DMS79 (cell line): ENCODE measurements at regions not wholly inside any gene's neighbourhood (a gene's known extent, or its start where the extent isn't known, plus 50 kb on each side); places are given as distances from the start of the nearest gene placed in this dataset.

ENCODE experiments used
- DNase-seq: peaks from one replicate; lab custom pipeline; 2025; lab: John Stamatoyannopoulos, UW

DNA sequence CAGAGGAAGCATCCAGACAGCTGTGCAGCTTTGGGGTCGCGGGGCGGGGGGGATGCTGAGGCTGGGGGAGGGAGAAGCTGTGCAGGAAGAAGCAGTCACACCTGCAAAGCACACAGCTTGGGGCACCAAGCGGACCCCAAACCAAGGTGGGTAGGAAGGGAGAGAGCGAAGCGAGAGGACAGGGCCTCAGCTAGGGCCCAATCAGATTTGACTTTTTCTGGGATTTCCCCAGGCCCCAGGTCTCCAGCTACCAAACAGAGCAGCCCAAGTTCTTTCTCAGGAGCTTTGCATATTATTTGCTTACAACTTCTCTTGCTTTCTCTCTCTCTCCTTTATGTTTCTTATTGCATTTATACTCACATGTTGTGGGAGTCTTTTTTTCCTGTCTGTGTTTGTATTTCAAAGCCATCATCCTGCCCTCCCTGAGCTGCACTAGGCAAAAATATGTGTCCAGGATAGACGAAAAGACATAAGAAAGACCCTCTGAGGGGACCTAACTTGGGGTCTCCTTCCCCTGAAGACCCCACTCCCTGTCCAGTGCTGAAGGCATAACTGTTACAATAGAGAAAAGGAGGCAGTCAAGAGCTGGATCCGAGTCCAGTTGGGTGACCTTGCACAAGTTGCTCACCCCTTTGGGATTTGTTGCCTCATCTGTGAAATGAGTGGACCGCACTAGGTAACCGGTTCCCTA is 50.6 kb upstream of the SMNDC1 start:
- DNase-seq: no peak

DNA sequence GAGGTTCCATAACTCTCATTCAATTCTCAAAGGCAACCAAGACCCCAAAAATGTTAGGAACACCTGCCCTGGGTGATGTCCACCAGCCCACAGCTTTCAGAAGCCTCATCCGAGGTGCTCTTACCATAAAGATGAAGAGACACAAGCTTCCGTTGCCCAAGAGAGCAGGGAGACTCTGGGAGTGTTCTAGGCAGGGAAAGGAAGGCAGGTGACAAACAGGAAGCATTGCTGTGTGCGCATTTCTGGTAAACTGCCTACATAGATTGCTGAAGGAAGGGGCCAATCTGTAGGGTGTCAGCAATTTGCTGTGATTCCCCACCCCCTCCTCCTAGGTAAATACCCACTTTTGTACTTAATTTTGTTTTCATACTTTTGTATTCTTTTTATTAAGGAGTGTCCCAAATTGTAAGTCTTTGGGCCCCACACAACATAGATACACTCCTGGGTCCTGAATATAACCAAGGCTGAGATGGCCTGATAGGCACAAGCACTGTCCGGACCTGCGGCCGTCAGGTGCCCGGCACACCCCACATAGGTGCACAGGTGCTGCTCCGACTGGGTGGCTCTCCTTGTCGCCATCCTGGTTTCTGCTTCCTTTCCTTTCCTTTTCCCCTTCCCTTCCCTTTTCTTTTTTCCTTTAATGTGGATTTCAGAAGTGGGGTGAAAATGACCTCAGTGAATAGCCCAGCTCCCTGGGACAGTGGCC is 51.4 kb upstream of the SMNDC1 start:
- DNase-seq: no peak

DNA sequence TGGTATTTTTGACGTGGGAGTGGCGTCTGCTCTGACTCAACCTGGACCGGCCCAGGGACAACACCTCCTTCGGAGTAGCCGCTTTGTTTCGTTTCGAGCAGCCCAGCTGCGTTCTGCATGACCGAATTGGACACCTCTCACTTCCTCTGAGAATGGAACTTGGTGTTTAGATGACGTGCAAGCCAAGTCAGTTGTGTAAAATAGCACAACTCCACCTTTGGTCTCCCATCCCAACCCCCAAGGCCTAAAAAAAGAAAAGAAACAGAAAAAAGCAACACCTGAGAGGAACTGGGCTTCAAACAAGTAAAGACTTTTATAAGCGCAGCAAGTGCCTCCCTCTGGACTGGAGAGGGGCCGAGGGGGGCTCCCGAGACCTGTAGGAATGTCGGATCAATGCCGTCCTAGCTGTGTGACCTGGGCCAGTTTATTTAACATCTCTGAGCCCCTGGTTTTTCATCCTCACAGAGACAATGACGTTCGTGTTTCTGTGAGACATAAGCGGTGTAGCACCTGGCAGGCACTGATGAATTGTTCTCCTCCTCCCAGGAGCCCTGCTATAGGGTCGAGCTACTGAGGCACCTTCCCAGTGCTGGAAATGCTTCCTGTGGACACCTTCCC is 52.0 kb upstream of the SMNDC1 start:
- no peak for DNase-seq

DNA sequence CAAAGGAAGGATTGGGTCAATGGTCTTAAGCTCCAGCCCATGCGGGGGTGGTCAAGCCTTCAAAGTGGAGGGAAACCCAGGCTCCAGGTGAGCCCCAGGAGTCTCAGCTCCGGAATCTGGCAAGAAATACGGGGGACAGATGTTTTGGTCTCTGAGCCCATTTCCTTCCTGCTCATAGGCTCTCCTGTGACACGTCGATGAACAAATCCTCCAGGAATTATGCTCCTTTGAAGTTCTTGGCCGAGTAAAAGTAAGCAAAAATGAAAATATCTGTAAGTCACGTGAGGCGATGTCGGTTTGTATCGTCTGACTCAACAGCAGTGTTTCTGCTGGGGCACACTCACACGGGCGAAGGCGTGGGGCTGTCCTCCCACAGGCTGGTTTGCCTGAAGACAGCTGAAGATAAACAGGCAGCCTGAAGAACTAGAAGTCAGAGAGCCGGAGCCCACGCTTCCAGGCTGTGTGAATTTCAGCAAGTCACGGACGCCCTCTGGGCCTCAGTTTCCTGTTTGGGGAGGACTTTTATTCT is 52.6 kb upstream of the SMNDC1 start:
- DNase-seq: no peak

DNA sequence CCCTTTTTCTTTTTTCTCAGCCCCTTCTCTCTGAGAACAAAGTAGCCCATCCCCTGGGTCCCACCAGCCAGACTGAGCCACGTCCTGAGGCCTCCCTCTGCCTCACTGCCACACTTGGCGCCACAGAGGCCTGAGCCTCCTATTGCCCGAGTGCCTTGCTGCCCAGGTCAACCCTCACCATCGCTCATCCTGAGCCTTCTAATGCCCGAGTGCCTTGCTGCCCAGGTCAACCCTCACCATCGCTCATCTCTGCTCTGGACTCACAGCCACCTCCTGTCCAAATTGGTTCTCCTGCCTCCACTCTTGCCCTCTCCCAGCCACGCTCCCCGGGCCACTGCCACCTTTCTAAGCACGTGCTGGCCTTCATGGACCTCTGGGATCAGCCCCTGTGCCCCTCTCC is 53.2 kb upstream of the SMNDC1 start:
- no peak for DNase-seq

DNA sequence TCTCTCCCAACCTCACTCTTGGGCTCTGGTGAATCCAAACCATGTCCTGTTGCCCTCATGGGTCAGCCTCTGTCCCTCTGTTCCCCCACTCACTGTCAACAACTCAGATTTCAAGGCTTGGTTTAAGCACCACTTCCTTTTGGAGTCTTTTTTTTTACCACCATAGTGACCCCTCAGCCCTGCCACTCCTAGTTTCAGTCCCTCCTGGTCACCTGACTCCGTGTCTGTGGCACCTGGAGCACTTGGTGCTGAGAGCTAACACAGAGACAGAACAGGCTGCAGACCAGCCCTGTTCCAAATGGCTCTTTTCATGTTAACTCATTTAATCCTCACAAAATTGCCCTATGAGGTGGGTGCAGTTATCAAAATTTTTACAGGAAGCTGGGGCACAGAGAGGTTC is 53.6 kb upstream of the SMNDC1 start:
- no peak for DNase-seq

DNA sequence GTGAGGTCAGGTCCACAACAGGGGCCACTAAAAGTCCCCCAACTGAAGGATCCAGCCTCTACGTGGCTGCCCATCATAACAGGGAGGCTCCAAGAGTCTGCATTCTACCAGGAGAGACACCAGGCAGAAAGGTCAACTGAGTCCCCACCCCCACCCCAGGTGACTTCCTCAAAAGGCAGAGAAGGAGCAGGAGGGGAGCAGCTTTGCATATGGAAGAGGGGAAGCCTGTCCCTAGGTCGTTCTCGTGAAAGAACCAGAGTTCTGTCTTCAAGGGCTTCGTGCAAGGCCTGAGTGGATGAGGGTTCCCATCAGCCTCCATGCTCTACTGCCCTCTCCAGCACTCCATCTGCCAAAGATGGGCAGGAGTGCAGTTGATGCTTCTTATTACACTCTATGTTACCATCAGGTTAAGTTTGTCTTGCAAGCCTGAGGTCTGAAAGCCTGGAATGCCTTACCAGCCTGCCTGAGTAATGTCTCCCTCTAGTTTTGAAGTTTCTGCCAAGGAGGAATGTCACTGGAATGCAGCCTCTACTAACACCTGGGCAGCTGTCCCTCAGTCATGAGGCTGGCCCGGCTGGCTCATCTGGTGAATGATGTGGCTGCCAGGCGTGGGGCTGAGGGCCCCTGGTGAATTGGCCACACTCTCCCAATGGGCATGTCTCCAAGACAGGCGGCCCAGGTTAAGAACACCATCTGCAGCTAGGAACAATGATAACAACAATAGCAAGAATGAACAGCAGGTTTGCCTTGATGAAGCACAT is 54.3 kb upstream of the SMNDC1 start:
- DNase-seq: no peak

DNA sequence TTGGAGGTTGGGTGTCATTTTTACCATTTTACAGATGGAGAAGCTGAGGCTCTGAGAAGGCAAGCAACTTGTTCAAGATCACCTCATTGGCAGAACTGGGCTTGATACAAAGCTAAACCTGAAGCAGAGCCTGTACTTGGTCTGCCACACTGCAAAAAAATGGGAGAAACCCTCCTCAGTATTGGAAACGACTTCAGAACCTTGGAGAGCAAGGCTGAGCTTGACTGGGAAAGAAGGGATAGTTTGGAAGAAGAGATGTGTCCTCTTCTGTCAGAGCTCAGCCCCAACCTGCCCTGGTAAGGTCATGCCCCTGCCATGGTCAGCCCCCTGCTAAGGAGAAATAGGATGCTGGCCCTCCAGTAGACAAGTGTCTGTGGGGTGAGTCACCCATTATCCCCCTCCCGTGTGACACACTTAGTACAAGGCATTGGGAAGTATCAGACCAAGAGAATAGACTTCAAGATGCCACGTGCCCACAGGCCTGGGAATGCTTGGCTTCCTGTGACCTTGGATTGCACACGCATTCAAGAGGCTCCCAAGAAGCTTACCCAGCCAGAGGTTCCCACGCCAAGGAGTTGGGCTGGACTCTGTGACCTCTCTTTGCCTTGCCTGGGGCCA is 56.2 kb upstream of the SMNDC1 start:
- no peak for DNase-seq

DNA sequence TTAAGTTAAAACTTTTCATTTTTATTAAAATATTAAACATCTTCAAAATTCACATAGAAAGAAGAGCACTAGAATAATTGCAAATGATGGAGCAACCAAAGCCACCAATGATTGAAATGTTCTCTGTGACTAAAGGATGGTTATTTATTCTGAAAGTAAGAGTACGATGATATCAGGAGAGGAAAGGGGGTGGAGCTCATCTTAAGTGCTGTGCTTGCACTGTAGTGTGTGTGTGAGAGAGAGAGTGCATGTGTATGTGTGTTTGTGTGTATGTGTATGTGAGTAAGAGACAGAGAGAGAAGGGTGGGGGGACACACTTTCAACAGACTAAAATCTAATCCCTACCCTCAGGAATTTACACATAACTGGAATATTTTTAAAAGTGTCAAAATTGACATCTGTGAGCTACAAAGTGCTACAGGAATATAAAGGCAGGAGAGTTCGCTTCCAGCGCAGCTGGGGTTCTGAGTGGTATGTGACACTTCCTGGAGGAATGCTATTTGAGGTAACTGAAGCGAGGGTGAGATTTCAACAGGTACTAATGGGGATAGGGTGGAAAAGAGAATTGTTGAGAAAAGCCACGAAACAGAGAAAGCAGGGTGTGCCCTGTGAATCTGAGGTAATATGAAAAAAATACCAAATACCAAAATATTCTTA is 57.2 kb upstream of the SMNDC1 start:
- no peak for DNase-seq

DNA sequence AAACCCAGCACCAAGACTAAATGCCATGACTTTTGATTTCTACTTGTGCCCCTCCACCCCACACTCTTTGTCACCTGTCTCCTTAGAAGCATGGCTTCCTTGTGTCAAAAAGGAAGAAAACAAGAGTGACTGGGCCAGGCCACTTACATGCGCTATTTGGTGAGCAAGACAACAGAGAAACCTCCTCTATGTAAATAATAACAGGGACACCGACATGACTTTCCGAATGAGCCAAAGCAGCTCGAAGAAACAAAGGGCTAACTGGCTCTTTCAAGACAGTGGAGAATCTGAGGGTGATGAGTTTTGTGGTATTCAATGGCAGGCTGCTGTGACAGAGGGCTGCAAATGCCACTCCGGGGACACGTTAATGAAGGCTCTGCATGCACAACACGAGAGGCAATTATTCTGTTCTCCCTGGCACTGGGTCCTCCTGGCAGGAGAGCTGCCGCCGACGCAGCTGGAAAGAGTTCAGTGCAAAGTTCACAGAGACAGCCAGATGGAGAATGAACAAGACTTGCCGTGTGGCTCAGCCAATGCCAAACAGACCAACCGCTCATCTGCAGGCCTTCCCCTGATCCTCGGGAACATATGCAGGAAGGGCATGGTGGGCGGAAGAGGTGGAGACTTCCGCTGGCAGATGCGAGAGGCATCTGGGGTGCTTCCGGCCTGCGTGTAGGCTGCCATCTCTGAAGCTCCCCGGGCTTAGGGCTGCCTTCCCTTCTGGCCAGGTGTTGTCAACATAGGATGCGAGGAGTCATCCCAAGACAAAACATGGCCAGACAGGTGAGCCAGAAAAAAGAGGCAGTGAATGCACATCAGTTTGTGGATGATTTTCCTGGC is 59.1 kb upstream of the SMNDC1 start:
- no peak for DNase-seq

DNA sequence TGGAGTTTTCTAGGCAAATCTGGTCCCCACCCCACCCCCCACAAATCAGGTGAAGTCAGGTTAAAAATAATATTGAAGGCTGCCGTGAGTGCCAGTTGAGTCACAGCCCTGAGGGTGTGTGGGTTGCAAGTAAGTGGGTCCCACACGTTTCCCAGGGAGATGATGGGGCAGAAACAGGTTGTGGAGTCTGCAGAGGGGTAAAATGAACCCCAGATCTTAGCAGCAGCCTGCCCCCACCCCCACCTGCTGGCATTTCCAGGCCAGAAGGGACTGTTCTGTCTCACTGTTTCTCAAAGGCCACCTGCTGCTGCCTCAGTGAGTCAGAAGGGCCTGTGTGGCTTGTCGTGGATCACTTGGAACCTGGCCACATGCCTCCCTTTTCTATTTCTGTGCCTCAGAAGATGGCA is 59.8 kb upstream of the SMNDC1 start:
- no peak for DNase-seq

DNA sequence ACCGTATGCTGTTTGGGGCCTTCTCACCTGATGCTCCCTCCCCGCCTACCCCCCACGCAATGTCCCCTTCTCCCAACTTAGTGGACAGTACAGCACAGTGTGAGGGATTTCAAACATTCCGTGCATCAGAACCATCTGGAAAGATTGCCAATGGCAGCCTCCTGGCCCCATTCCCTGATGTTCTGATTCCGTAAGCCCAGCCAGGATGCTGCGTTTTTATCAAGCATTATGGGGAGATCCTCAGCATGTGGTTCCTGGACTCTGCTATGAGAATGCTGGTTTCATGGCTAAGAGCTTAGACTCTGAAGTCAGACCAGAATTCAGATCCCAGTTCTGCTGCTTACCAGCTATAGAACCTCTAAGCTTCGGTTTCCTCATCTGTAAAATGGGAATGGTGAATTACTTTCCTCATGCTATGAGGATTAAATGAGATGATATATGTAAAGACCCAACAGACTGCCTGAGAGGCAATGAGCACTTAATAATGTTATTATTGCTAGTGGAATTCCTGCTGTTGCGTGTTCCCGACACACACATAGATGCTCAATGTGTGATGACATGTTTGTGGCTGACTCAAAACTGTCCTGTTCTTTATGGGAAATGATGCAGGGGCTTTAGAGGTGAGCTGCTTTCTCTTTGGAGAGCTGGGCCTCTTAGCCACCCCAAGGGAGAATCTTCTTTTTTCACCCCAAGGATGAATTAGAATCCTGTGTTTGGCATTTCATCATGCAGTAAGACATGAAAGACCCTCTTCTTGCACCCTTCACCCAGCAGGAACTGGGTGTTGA is 60.8 kb upstream of the SMNDC1 start:
- no peak for DNase-seq

DNA sequence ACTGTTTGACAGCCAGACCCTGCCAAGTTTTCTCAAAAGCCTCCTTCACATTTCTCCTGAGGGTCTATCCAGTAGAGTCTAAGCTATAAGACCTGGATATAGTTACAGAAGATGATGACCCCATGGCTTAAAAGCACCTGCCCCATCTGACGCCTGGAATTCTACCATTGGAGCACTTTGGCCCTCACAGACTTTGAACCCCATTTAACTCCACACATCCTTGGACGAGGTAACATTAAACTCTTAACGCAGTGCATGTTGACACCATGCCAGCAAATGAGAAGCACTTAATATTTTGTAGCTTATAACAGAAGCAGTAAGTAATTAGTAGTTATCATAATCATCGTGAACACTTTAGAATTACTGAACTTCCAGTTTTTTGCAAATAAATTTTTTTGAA is 61.9 kb upstream of the SMNDC1 start:
- no peak for DNase-seq

DNA sequence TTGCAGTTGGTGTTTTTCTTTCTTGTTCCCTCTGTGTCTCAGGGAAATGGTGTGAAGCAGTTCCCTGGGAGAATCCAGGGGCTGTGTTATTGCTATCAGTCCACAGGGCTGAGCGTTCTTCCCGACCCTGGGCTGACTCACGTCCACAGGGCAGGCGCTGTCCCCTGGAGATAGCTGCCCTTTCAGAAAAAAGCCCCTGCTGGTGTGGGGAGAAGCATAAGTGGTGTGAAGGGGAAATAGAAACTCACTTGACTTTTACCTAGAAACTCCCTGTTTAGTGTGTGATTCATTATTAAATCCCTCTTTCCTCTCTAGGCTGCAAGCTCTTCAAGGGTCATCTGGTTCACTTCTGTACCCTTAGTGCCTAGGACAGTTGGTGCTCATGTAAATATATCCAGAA is 63.3 kb upstream of the SMNDC1 start:
- DNase-seq: no peak

DNA sequence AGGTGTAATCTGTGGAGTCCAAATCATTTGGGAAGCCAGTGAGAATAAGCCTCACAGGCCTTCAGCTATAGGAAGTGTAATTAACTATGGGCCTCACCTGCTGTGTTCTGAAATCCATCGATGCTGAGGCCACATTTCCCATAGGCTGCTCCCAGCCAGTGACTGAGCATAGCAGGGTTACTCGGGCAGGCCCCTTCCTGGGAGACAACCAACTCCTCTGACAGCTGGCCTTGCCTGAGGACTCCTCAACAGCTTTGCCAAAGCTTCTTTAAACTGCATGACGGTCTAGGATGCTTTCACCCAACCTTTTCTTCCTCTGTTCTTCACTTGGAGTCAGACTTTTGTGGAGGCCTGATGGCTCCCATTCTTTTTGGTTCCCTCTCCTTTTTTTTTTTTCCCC is 63.8 kb upstream of the SMNDC1 start:
- no peak for DNase-seq

DNA sequence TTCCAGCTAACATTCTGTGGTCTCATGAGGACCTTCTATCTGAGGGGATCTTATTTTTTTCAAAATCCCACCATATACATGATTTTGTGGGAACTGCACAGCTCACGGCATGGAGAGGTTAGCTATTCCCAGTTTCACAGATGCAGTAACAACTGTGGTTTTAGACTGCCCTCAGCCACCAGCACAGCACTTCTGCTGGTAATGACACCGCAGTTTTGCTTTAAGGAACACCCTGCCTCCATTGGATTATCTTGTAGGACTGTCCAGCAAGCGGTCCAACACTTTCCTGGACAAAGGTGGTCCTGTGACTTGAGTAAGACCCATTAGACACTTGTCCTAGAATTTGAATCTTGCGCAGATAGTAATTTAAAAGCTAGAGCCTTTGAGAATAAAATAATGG is 65.3 kb upstream of the SMNDC1 start:
- no peak for DNase-seq

DNA sequence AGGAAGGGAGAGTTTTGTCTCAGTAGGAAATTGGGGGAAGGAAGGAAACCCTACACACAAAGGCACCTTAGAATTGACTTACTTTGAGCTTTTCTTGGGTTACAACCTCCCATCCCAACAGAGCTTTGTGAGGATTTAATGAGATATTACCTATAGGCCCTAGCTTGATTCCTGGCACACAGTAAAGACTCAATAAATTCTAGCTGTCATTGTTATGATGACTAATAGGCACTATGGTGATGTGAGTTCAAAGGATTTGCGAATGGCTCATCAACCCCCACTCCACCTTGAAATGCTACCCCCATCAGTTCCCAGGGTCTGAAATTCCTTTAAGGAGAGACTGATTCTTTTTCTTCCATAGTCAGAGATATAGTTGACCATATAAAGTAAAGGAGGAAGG is 67.9 kb upstream of the SMNDC1 start:
- no peak for DNase-seq

DNA sequence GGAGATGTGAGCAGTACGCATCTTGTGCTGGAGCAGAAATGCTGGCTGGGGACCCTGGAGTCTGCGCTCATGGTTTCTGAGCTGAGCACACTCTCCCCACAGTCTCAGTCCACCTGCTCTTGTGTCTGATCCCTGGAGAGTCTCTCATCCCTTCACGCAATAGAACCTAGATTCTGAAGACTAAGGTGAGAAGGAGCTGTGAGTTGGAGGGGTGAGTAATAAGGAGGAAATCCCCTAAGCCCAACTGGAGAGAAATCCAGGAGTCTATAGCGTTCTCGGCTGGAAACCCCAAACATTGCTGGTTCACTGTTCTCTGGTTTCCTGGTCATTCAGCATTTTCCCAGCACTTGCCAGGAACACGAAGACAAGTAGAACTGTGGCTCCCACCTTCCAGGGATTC is 68.3 kb upstream of the SMNDC1 start:
- no peak for DNase-seq

DNA sequence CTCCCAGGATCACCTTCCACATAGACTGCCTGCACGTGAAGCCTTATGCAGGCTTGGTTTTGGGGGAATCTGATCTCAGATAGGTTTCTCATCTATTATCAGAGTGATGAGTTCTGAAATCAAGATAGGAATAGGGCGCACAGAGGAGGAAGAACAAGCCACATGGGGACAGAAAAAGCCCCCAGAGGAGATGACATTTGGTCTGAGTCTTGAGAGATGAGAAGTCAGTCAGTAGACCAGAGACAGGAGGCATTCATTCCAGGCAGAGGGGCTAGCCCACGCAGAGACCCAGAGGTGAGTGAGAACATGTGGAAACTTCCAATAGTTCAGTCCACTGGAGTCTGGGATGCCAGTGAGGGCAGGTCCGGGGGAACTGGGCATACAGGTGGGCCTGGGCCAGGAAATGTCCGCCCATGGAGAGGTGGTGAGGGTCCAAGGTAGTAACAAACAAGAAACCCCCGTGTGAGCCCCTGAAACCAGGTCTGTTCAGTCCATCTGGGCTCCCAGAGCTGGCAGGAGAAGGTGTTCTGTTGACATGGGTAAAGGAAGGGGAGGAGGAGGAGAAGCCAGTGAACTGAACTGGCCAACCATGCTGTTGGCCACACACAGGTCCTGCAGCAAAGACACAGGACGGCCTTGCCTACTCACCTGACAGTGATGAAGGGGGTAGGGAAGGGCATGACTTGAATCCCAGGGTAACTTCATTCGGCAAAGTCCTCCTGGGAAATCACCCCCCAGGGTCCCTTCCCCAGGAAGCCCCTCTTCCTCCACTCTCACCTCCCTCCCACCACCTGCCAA is 69.3 kb upstream of the SMNDC1 start:
- no peak for DNase-seq
